ENCODE measurements at regions not wholly inside any gene's neighbourhood (a gene's known extent, or its start where the extent isn't known, plus 50 kb on each side); places are given as distances from the start of the nearest gene placed in this dataset.

GRCh38 chr7:57364933-57365710 is 84.9 kb upstream of the ZNF716 start:
- FAIRE-seq = no peak
- TF ChIP-seq CTCF (IDR thresholded peaks at IDR 0.05; ENCODE audit: extremely low read depth in 1 of 2, insufficient read depth in 1 of 2, low read depth in 1 of 2, low read length in 2 of 2) (no peak), POLR2A (IDR thresholded peaks at IDR 0.05; ENCODE audit: low read depth, low read length) (no peak), EZH2 (IDR thresholded peaks at IDR 0.05; ENCODE audit: borderline replicate concordance, low read depth, low read length, severe bottlenecking) (no peak), JUN (IDR thresholded peaks at IDR 0.05; ENCODE audit: borderline replicate concordance, insufficient read depth, insufficient read length, low read depth) (no peak), POLR2AphosphoS5 (IDR thresholded peaks at IDR 0.05; ENCODE audit: insufficient read depth, low read depth, low read length) (no peak), MAX (IDR thresholded peaks at IDR 0.05; ENCODE audit: insufficient read depth, insufficient read length) (no peak), FOS (IDR thresholded peaks at IDR 0.05; ENCODE audit: borderline replicate concordance, insufficient read depth, low read length) (no peak), GATA2 (IDR thresholded peaks at IDR 0.05; ENCODE audit: insufficient read depth, insufficient read length, low read depth, low read length) (no peak), MYC (IDR thresholded peaks at IDR 0.05; ENCODE audit: low read depth, low read length) (no peak)

More at GRCh38 chr7:57364933-57365710, 84.9 kb upstream of the ZNF716 start:
- intact Hi-C loops (cut with micrococcal nuclease) = no loop called here
- Histone ChIP-seq H4K20me1 (replicated peaks; ENCODE audit: control insufficient read depth, extremely low read depth, insufficient read depth, low read length) (no peaks in the 10 kb centered on the region), H3K27me3 (ENCODE audit: control insufficient read depth in 2 of 2, insufficient read depth in 2 of 2, low read length in 2 of 2) (no peaks in the 10 kb centered on the region), H3K36me3 (ENCODE audit: control insufficient read depth in 2 of 2, extremely low read depth in 1 of 2, insufficient read depth in 2 of 2, low read length in 2 of 2) (no peaks in the 10 kb centered on the region), H3K9ac (replicated peaks; ENCODE audit: extremely low read depth, insufficient read depth, low read length) (no peak overlapping the region), H3K27ac (ENCODE audit: insufficient read depth, low read depth, low read length) (no peak overlapping the region), H3K9me3 (replicated peaks; ENCODE audit: control insufficient read depth, insufficient read depth, low read length) (peaks cover 12% of the 10 kb centered on the region), H3K4me3 (replicated peaks in 1 of 3; ENCODE audit: insufficient read depth in 1 of 3, low read depth in 1 of 3, low read length in 3 of 3) (no peak overlapping the region), H3K4me2 (ENCODE audit: insufficient read depth, low read length) (no peak overlapping the region), H2AFZ (ENCODE audit: low read depth, low read length) (no peak overlapping the region), H3K4me1 (ENCODE audit: control insufficient read depth, extremely low read depth, insufficient read depth, low read length) (no peaks in the 10 kb centered on the region), H3K9me1 (replicated peaks; ENCODE audit: control insufficient read depth, extremely low read depth, insufficient read depth, low read length) (no peaks in the 10 kb centered on the region), H3K79me2 (ENCODE audit: control insufficient read depth, insufficient read depth, low read length) (no peaks in the 10 kb centered on the region)
- CTCF ChIA-PET = no interaction called here
- dilution Hi-C loops (cut with MboI; ENCODE audit: extremely low pct_ligation_motif_present, low sequenced_read_pairs) = no loop called here
- no peak for DNase-seq (ENCODE audit: low read depth, low spot score)
- BruUV-seq (replicated peaks) = no TSS peak
- POLR2A ChIA-PET = no interaction called here

Measured in endothelial cell of umbilical vein (primary cell).